GM10248 (cell line): ENCODE measurements at regions not wholly inside any gene's neighbourhood (a gene's known extent, or its start where the extent isn't known, plus 50 kb on each side); places are given as distances from the start of the nearest gene placed in this dataset.

Source experiments
- CTCF ChIA-PET: fragments of 300-600 bp; sonication (Branson Sonifier 250); formaldehyde crosslinking; extraction: SDS; loops from one replicate; lab custom pipeline; 2021; ENCODE audit warnings: antibody characterized with exemption; lab: Yijun Ruan, JAX
- POLR2A ChIA-PET: fragments of 350-650 bp; sonication (Branson Sonifier 250); formaldehyde crosslinking; extraction: SDS; loops from one replicate; lab custom pipeline; 2020; ENCODE audit warnings: antibody characterized with exemption; lab: Yijun Ruan, JAX
- DNase-seq: peaks from one replicate; pipeline ENCODE4 v3.0.0; 2012; ENCODE audit errors: extremely low spot score
- CTCF ChIP-seq: IDR thresholded peaks from 2 replicates; pipeline ENCODE4 v1.5.1; 2012; ENCODE audit warnings: mild to moderate bottlenecking, low read depth; ENCODE audit errors: extremely low read depth, missing control alignments, control extremely low read depth

DNA sequence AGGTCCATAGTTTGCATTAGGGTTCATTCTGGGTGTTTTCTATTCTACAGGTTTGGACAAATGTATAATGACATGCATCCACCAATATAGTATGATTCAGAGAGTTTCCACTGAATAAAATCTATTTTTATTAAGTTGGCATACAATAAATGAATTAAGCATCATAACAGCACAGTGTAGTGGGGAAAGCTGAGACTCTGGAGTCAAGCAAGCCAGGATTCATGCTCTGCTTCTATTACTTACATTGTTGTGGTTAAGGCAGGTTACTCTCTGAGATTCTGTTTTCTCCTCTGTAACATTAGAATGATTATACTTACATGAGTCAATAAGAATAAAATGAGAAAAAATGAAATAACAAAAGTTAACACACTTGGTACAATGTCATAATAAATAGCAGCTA is 131.3 kb downstream of the SLC30A10 start:
- TF ChIP-seq CTCF = no peak
- ChIA-PET POLR2A (no interaction called here), CTCF (interaction anchor here (0.6 to 3.2 kb wide), 3 partner anchors 14 to 738 kb away, joined by 3 to 12 read pairs (median 3); no protein-coding TSS in a partner anchor)
- no peak for DNase-seq

GRCh38 chr1:219795363-219795917 is 132.9 kb downstream of the SLC30A10 start:
- POLR2A ChIA-PET = no interaction called here
- DNase-seq = no peak
- CTCF ChIA-PET = interaction anchor here (0.9 to 3.2 kb wide), 2 partner anchors 10 to 17 kb away, joined by 3 to 12 read pairs; no protein-coding TSS in a partner anchor
- TF ChIP-seq CTCF = no peak

- no peak for DNase-seq
- POLR2A ChIA-PET = interaction anchor here (0.6 kb wide), 1 partner anchor 246 kb away, joined by 7 read pairs; no protein-coding TSS in a partner anchor
- no peak for TF ChIP-seq CTCF
- CTCF ChIA-PET = interaction anchor here (1.4 kb wide), 1 partner anchor 19 kb away, joined by 3 read pairs; no protein-coding TSS in a partner anchor
Measured at GRCh38 chr1:219794085-219794743, 134.1 kb downstream of the SLC30A10 start.

GRCh38 chr1:219792337-219793021 is 135.9 kb downstream of the SLC30A10 start:
- CTCF ChIA-PET = interaction anchor here (0.9 kb wide), 1 partner anchor 20 kb away, joined by 3 read pairs; no protein-coding TSS in a partner anchor
- no peak for DNase-seq
- POLR2A ChIA-PET = no interaction called here
- TF ChIP-seq CTCF = no peak

DNA sequence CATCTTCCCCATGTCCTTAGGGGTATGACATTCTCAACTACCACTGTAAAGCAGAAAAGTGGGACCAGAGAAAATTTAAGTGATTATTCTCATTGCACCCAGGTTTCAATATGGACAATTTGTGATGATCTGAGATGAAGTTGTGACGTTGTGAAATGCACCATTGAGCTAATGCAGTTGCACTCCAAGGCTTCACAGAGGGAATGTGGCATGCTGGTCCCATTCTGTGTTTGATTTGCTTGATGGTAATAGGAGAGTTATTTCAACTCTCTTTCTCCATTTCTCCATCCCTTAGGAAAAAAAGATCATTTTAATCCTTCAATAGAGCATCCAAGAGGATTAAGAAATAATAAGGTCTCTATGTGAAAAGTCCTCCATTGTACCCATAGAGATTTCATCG is 136.6 kb downstream of the SLC30A10 start:
- ChIA-PET CTCF (interaction anchor here (0.9 kb wide), 1 partner anchor 21 kb away, joined by 3 read pairs; no protein-coding TSS in a partner anchor), POLR2A (no interaction called here)
- no peak for DNase-seq
- no peak for TF ChIP-seq CTCF

DNA sequence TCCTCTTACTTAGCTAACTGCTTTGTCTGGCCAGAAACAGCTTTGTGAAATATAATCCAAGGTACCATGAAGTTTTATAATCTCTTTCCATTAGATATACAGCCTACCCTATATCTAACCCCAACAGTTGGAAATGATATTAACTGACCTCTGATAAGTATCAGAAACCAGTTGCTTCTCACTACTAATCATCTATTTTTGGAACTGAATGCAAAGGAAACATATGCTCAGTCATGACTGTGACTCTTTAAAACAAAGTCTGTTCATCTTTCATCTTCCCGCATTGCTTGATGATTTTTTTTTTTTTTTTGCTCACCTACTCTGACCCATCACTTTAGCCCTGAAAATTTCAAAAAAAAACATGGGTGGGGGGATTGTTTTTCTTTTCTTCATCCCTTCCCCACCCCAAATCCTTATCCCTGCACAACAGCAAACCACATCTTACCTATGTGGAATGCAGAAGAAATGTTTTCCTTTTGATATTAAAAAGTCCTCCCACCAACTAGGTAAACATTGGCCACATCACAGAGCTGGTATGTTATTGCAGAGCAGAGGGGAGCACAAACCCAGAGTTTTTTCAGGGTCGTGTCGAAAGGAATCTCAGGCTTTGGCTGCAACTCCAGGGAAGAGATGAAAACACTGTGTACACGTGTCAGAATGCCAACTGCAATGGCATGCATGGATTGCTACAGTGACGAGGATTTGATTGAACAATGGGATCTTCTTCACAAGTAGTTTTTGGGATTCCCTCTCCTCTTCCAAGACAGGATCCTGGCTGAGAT is 137.3 kb downstream of the SLC30A10 start:
- ChIA-PET CTCF (no interaction called here), POLR2A (no interaction called here)
- TF ChIP-seq CTCF = no peak
- no peak for DNase-seq
